Epithelial cell of proximal tubule (primary cell): ENCODE measurements at regions not wholly inside any gene's neighbourhood (a gene's known extent, or its start where the extent isn't known, plus 50 kb on each side); places are given as distances from the start of the nearest gene placed in this dataset.

Source experiments
- DNase-seq: peaks from one replicate; pipeline ENCODE4 v3.0.0-alpha.2; 2011; ENCODE audit warnings: low read depth
- H3K4me3 ChIP-seq: 2 replicates; pipeline ENCODE4 v1.5.1; 2011; ENCODE audit warnings: low read depth, mild to moderate bottlenecking, low read length
- TF ChIP-seq, protein P1 (sequence below): conservative IDR thresholded peaks from 2 replicates; pipeline ENCODE4 v1.5.1; 2012; ENCODE audit warnings: low read depth, mild to moderate bottlenecking, low read length

- H3K4me3 ChIP-seq, result no peak overlapping the region
- no peak for DNase-seq
- TF ChIP-seq, protein P1, sequence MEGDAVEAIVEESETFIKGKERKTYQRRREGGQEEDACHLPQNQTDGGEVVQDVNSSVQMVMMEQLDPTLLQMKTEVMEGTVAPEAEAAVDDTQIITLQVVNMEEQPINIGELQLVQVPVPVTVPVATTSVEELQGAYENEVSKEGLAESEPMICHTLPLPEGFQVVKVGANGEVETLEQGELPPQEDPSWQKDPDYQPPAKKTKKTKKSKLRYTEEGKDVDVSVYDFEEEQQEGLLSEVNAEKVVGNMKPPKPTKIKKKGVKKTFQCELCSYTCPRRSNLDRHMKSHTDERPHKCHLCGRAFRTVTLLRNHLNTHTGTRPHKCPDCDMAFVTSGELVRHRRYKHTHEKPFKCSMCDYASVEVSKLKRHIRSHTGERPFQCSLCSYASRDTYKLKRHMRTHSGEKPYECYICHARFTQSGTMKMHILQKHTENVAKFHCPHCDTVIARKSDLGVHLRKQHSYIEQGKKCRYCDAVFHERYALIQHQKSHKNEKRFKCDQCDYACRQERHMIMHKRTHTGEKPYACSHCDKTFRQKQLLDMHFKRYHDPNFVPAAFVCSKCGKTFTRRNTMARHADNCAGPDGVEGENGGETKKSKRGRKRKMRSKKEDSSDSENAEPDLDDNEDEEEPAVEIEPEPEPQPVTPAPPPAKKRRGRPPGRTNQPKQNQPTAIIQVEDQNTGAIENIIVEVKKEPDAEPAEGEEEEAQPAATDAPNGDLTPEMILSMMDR, result no peak
Measured at GRCh38 chr9:30774326-30774725, 1610.1 kb upstream of the ACO1 start.

- no peak for DNase-seq
- no peak overlapping the region for H3K4me3 ChIP-seq
- TF ChIP-seq, protein P1, result no peak
Measured at GRCh38 chr9:30775236-30775635, 1609.2 kb upstream of the ACO1 start.

- no peak for DNase-seq
- TF ChIP-seq, protein P1, result no peak
Measured at GRCh38 chr9:30796764-30797163, 1587.7 kb upstream of the ACO1 start.

DNA sequence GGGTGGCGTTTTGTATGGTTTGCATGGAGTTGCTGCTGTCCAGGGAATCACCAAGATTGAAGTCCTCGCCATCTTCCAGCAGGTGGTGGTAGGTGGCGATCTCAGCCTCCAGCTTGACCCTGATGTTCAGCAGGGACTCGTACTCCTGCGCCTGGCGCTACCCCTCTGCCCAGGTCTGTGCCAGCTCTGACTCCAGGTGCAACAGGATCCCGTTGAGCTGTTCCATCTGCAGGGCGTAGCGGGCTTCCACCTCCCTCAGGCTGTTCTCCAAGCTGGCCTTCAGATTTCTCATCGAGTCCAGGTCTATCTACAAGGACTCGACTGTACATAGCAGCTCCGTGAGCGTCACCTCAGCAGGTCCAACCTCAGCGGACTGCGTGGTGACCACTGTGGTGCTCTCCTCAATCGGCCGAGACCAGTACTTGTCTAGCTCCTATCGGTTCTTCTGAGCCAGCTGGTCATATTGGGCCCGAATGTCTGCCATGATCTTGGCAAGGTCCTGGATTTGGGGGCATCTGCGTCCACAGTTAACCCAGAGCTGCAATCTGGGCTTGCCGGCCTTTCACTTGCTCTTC is 1584.8 kb upstream of the ACO1 start:
- DNase-seq, result no peak
- TF ChIP-seq, protein P1, result no peak
- H3K4me3 ChIP-seq, result no peak overlapping the region

More at GRCh38 chr9:30796764-30797163, 1587.7 kb upstream of the ACO1 start:
- no peak overlapping the region for H3K4me3 ChIP-seq

DNA sequence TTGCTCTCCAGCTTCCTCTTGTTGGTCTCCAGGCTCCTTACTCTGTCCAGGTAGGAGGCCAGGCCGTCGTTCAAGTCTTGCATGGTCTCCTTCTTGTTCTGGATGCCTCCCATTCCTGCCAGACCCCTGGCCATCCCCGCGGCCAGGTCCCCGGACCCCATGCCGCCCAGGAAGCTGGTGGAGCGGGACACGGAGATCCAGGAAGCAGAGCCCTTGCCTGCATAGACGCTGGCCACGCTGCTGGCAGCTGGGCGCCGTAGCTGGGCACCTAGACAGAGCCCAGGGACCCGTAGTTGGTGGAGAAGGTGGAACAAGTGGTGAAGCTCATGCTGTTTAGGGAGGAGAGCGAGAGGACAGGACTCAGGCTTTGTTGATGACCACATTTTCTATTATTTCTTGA is 1584.0 kb upstream of the ACO1 start:
- H3K4me3 ChIP-seq, result no peak overlapping the region
- TF ChIP-seq, protein P1, result no peak
- no peak for DNase-seq

- TF ChIP-seq, protein P1, result no peak
- H3K4me3 ChIP-seq, result no peak overlapping the region
- DNase-seq, result no peak
Measured at GRCh38 chr9:30812821-30813220, 1571.6 kb upstream of the ACO1 start.

GRCh38 chr9:30815585-30815984 is 1568.9 kb upstream of the ACO1 start:
- TF ChIP-seq, protein P1, result no peak

More at GRCh38 chr9:30815585-30815984, 1568.9 kb upstream of the ACO1 start:
- DNase-seq, result no peak
- no peak overlapping the region for H3K4me3 ChIP-seq
